Glutamatergic neuron (in vitro differentiated cells): ENCODE measurements at regions not wholly inside any gene's neighbourhood (a gene's known extent, or its start where the extent isn't known, plus 50 kb on each side); places are given as distances from the start of the nearest gene placed in this dataset.

ENCODE experiments used
- DNase-seq: peaks from one replicate; pipeline ENCODE4 v3.0.0; 2022
- H3K27ac Mint-ChIP-seq: one replicate; pipeline ENCODE4 v1.8.0; 2020; ENCODE audit warnings: mild to moderate bottlenecking, mixed read lengths, inconsistent platforms; ENCODE audit not compliant: unreplicated experiment
- H3K27me3 Mint-ChIP-seq: one replicate; pipeline ENCODE4 v1.8.0; 2020; ENCODE audit warnings: mild to moderate bottlenecking, moderate library complexity, mixed read lengths, inconsistent platforms; ENCODE audit not compliant: unreplicated experiment
- H3K36me3 Mint-ChIP-seq: one replicate; pipeline ENCODE4 v1.8.0; 2020; ENCODE audit warnings: mild to moderate bottlenecking, mixed read lengths, inconsistent platforms; ENCODE audit not compliant: unreplicated experiment
- H3K4me1 Mint-ChIP-seq: one replicate; pipeline ENCODE4 v1.8.0; 2020; ENCODE audit warnings: mild to moderate bottlenecking, low read depth, mixed read lengths, inconsistent platforms; ENCODE audit not compliant: unreplicated experiment
- H3K4me3 Mint-ChIP-seq: one replicate; pipeline ENCODE4 v1.8.0; 2020; ENCODE audit warnings: mild to moderate bottlenecking, mixed read lengths, inconsistent platforms; ENCODE audit not compliant: unreplicated experiment
- H3K9me3 Mint-ChIP-seq: one replicate; pipeline ENCODE4 v1.8.0; 2020; ENCODE audit warnings: mild to moderate bottlenecking, moderate library complexity, mixed read lengths, inconsistent platforms; ENCODE audit not compliant: unreplicated experiment
- TF ChIP-seq, protein P1 (sequence below): fragments of 200-600 bp; sonication (generic); IDR thresholded peaks from one replicate; pipeline ENCODE4 v1.5.0; 2021; ENCODE audit not compliant: partially characterized antibody, unreplicated experiment

DNA sequence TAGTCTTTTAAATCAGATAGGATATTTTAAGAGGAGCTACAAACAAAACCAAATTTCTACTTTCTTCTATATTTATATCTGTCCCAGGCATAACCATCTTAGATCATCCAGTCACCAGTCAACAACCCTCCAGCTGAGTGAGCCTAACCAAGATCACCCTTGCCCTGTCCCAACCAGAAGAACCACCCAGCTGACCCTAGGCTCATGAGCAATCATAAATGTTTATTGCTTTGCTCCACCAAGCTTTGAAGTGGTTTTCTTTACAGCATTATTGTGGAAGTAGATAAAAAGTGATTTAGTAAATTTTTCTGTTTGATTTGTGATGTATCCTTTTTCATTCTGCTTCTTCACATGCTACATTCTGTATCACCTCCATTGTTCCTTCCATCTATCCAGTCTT, 167.2 kb upstream of the PIEZO2 start:
- DNase-seq = no peak
- H3K4me1 Mint-ChIP-seq = peaks cover 8% of the 10 kb centered on the region
- no peaks in the 10 kb centered on the region for H3K27me3 Mint-ChIP-seq
- no peaks in the 10 kb centered on the region for H3K9me3 Mint-ChIP-seq
- no peak overlapping the region for H3K27ac Mint-ChIP-seq
- H3K4me3 Mint-ChIP-seq = no peak overlapping the region
- TF ChIP-seq, protein P1, sequence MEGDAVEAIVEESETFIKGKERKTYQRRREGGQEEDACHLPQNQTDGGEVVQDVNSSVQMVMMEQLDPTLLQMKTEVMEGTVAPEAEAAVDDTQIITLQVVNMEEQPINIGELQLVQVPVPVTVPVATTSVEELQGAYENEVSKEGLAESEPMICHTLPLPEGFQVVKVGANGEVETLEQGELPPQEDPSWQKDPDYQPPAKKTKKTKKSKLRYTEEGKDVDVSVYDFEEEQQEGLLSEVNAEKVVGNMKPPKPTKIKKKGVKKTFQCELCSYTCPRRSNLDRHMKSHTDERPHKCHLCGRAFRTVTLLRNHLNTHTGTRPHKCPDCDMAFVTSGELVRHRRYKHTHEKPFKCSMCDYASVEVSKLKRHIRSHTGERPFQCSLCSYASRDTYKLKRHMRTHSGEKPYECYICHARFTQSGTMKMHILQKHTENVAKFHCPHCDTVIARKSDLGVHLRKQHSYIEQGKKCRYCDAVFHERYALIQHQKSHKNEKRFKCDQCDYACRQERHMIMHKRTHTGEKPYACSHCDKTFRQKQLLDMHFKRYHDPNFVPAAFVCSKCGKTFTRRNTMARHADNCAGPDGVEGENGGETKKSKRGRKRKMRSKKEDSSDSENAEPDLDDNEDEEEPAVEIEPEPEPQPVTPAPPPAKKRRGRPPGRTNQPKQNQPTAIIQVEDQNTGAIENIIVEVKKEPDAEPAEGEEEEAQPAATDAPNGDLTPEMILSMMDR = no peak
- no peaks in the 10 kb centered on the region for H3K36me3 Mint-ChIP-seq

DNA sequence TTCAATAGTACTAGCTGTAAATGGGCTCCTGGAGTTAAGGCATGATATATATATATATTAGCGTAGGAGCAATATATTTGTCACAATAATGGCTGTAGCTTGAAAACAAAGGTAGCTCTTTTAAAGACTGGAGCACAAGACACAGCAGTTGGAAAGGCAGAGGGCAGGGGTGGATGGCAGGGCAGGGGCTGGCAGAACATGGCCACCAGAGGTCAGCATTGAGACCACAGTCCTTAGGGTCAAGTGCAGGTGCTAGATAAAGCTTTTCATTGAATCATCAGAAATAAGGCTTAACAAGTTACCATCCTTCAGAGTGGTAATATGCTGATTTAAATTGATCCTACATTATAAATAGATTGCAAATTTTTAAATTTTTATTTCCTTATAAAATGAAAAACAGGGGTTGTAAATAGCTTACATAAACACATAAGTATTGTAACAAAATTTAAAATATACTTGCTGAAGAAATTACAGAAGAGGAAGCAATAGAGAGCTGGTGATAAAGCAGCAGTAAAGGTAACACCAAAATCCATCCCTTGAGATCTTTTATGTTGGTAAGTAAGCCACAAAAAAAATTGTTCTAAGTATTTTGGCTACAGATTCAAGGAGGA, 161.2 kb upstream of the PIEZO2 start:
- TF ChIP-seq, protein P1 = peak; percentile 77
- H3K4me1 Mint-ChIP-seq = peaks cover 10% of the 10 kb centered on the region
- H3K4me3 Mint-ChIP-seq = no peak overlapping the region
- H3K27me3 Mint-ChIP-seq = no peaks in the 10 kb centered on the region
- H3K9me3 Mint-ChIP-seq = no peaks in the 10 kb centered on the region
- H3K36me3 Mint-ChIP-seq = no peaks in the 10 kb centered on the region
- peak; percentile 82 for DNase-seq
- H3K27ac Mint-ChIP-seq = no peak overlapping the region

DNA sequence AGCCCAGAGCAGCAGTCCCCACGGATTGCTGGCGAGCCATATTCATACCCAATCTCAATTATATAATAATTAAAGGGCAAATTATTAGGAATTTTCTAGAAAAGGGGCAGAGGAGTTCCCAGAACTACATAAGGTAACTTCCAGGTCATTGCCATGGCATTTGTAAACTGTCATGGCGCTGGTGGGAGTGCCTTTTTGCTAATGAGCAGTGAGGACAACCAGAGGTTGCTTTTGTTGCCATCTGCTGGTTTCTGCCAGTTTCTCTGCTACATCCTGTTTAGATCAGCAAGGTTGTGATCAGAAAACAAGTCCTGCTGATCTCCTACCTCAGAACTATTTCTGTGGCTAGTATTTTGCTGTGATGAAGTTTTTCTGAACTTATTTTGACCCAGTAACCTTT, 159.8 kb upstream of the PIEZO2 start:
- Mint-ChIP-seq H3K4me1 (peaks cover 10% of the 10 kb centered on the region), H3K4me3 (no peak overlapping the region), H3K27me3 (no peaks in the 10 kb centered on the region), H3K27ac (no peak overlapping the region), H3K9me3 (no peaks in the 10 kb centered on the region), H3K36me3 (no peaks in the 10 kb centered on the region)
- no peak for DNase-seq
- TF ChIP-seq, protein P1 = no peak

DNA sequence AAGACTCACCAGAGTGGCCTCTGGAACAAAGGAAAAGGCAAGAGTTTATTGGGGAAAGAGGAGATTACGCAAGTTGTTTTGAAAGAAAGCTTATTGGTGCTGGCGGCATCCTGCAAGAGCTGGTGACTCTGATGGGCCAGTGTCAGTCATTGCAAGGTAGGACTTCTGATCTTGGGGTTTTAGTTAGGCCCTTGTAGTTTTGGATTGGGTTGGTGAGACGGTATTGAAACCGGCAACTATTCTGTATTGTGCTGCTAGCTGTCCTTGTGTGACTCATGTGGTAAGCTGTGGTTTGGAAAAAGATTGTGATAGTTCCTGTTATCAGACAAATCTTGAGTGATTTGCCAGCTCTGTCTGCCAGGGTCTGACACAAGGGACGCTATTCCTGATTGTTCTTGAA, 159.1 kb upstream of the PIEZO2 start:
- TF ChIP-seq, protein P1 = no peak
- no peak overlapping the region for H3K27ac Mint-ChIP-seq
- H3K4me3 Mint-ChIP-seq = no peak overlapping the region
- no peaks in the 10 kb centered on the region for H3K36me3 Mint-ChIP-seq
- no peaks in the 10 kb centered on the region for H3K9me3 Mint-ChIP-seq
- no peak for DNase-seq
- peaks cover 10% of the 10 kb centered on the region for H3K4me1 Mint-ChIP-seq
- H3K27me3 Mint-ChIP-seq = no peaks in the 10 kb centered on the region

DNA sequence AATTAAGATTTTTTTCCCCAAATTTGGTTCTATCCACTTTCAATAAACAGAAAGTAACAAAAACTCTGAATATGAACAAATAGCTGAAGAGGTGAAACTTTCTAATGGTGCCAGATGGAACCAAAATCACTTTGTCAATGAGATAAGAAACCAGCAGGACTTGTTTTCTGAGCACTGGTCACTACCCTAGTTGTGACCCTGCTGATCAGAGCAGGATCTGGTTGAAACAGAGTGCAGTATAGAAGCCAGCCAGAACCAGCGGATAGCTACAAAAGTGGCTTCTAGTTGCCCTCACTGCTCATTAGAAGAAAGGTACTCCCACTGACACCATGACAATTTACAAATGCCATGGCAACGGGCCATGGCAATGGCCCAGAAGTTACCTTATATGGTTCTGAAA, 158.3 kb upstream of the PIEZO2 start:
- Mint-ChIP-seq H3K36me3 (no peaks in the 10 kb centered on the region), H3K4me1 (peaks cover 5% of the 10 kb centered on the region), H3K27me3 (no peaks in the 10 kb centered on the region), H3K4me3 (no peak overlapping the region), H3K9me3 (peaks cover 2% of the 10 kb centered on the region), H3K27ac (no peak overlapping the region)
- TF ChIP-seq, protein P1 = no peak
- DNase-seq = no peak
